ENCODE measurements at regions not wholly inside any gene's neighbourhood (a gene's known extent, or its start where the extent isn't known, plus 50 kb on each side); places are given as distances from the start of the nearest gene placed in this dataset.

DNA sequence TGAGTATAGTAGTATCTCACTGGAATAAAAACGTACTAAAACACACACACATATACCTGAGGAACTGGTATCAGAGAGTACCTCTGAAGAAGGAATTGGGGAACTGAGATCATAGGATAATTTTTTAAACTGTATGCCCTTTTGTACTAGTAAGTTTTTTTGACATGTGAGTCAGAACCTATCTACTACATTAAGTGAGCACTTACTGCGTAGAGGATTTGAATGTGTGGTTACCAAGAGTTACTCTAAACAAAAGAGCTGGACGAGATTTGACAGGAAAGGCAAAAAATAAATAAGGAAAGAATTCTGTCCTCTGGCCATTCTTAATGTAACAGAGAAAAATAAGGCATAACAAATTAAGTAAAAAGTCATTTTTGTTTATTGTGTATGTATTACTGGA lies 546.5 kb upstream of the FAT1 start:
- TF ChIP-seq, protein P1, sequence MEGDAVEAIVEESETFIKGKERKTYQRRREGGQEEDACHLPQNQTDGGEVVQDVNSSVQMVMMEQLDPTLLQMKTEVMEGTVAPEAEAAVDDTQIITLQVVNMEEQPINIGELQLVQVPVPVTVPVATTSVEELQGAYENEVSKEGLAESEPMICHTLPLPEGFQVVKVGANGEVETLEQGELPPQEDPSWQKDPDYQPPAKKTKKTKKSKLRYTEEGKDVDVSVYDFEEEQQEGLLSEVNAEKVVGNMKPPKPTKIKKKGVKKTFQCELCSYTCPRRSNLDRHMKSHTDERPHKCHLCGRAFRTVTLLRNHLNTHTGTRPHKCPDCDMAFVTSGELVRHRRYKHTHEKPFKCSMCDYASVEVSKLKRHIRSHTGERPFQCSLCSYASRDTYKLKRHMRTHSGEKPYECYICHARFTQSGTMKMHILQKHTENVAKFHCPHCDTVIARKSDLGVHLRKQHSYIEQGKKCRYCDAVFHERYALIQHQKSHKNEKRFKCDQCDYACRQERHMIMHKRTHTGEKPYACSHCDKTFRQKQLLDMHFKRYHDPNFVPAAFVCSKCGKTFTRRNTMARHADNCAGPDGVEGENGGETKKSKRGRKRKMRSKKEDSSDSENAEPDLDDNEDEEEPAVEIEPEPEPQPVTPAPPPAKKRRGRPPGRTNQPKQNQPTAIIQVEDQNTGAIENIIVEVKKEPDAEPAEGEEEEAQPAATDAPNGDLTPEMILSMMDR (IDR thresholded peaks at IDR 0.05), result no peak
- no peak for TF ChIP-seq EZH2 (IDR thresholded peaks at IDR 0.05)

Data from neural progenitor cell (in vitro differentiated cells).